GM19099 (cell line): ENCODE measurements at regions not wholly inside any gene's neighbourhood (a gene's known extent, or its start where the extent isn't known, plus 50 kb on each side); places are given as distances from the start of the nearest gene placed in this dataset.

Source experiments
- POLR2A ChIP-seq: IDR thresholded peaks from 3 replicates; pipeline ENCODE4 v1.6.1; 2011; ENCODE audit warnings: low read depth; ENCODE audit not compliant: insufficient read length; ENCODE audit errors: extremely low read depth

DNA sequence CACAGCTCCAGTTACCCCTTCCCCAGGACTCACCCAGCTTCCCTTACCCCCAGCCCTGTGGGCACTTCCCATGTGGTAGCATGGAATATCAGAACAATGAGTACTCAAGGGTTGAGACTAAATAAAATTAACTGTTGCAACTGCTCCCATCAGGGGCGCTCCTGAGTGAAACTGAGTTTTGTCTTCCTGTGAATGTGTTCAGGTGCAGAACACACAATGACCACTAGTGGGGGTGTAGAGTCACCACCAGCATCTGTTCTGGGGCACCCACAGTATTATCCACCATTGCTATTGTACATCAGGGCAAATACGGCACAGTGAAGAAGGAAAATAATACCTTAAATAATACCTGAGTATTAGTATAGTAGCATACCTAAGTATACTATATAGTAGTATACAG, 689.7 kb downstream of the TBC1D22A start:
- no peak for TF ChIP-seq POLR2A

- TF ChIP-seq POLR2A = no peak
Observed at GRCh38 chr22:47450876-47451475, 688.5 kb downstream of the TBC1D22A start.

DNA sequence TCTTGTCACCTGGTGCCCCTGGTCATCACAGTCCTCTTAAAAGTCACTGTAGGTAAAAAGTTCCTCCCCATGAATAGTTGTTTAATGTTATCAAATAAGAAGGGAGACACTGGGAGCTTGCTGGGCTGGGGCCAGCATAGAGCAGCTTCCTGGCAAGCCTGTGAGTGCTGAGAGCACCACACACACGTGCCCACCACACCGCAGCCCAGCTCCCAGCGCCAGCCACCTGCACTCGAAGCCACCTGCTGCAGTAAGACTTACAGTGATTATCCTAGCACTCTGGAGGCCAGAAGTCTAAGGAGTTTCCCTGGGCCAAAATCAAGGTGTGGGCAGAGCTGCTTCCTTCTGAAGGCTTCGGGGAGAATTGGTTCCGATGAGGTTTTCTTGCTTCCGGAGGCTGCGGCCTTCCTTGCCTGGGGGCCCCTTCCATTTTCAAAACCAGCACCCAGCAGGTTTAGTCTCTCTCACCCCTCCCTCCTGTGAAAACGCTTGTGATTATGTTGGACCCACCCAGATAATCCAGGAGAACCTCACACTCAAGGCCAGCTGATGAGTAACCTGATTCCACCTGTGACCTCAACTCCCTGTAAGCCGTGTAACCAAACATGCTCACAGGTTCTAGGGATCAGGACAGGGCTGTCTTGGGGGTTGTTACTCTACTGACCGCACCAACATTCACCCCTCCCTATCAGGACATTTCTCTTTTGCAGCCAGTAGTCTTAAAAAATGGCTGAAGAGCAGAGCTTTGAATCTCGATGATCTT, 687.2 kb downstream of the TBC1D22A start:
- TF ChIP-seq POLR2A = no peak

GRCh38 chr22:47448231-47449223, 686.1 kb downstream of the TBC1D22A start:
- TF ChIP-seq POLR2A = no peak

DNA sequence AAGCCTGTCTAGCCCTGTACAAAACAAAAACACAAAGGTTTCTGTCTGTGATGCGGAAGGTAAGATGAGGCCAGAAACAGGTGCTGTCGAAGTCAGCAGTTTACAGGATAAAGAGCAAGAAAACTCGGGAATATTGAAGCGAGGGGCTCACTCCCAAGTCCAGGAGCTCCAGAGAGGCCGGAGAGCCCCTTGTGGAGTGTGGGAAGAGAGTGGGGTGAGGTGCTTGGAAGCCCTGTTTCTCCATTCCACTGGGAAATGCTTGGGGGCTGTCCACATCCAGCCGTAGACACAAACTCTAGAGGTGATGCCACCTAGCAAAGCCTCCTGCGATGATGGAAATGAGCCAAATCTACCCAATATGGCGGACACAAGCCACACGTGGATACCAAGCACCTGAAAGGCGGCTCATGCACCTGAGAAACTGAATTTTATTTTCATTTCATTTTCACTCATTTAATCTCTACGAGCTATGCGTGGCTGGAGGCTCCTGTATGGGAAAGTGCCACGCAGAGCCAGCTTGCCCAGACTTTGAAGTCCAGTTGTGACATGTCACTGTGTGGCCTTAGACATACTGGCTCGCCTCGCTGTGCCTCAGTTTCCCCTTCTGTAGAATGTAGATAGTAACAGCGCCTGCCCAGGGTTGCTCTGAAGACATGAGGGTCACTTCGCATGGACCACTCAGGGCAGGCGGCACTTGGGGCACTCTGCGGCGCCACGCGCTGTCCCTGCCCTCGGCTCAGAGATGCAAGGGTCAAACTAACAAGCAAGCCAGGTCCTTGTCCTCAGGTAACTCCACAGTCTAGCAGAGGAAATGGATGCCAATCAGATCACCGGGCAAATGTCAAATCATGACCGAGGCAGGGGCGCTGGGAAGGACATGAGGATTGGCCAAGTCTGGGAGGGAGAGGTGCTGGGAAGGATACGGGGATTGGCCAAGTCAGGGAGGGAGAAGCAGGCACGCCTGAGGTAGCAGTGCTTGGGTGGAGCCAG, 684.7 kb downstream of the TBC1D22A start:
- TF ChIP-seq POLR2A = no peak

DNA sequence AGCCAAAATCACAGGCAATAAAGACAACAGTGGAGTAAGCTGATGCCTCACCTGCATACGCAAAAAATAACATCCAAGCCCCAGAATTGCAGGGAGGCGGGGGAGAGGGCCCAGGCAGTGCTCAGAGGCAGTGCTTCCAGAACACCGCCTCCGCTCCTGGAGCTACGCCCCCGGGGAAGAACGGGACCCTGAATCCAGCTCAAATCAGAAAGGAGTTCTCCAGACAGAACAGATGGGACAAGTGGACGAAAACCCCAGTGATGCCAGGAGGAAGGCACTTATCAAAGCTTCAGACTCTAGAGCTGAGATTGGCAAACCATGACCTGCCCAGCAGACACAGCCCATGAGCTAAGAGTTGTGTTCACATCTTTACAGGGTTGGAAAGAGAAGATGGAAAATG, 683.9 kb downstream of the TBC1D22A start:
- TF ChIP-seq POLR2A = no peak

DNA sequence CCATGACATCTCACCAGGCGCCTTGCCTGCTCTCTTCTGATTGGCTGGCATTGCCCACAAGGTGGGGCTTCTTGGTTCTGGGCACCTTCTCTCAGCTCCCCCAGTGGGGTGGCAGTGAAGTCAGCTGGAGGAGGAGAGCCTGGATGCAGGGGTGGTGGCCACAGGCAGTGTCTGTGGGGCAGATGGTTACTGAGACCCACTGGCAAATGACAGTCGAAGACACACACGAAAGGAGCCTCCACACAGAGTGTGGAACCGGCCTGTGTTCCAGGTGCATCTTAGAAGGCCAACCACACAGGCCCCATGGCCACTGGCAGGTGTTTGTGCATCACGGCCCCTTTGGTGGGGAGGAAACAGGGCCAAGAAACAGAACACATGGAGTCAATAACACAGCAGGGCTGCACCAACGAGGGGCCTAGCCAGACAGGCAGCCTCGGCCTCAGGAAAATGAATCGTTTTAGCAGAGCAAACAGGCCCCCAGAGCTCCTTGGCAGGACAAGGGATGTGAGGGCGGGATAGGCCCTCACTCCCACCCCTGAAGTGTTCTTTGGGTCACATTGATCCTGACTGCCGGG, 683.4 kb downstream of the TBC1D22A start:
- no peak for TF ChIP-seq POLR2A

- no peak for TF ChIP-seq POLR2A
Observed at GRCh38 chr22:47445212-47445611, 682.8 kb downstream of the TBC1D22A start.

DNA sequence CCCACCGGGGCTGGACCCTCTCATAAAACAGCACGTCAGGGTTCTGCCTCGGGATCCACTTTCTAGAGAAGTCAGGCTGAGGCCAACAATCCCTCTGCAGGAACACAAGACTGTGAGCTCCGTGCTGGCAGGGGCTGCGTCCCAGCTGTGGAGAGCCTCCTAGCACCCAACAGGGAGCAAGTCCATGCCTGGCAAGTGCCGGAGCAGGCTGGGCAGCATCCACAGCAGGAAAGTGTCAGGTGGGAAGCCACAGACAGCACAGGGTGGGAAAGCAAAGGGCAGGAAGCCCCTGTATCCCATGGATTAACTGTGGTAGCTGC, 682.3 kb downstream of the TBC1D22A start:
- no peak for TF ChIP-seq POLR2A

- TF ChIP-seq POLR2A = no peak
Observed at GRCh38 chr22:47443836-47444745, 681.6 kb downstream of the TBC1D22A start.

- no peak for TF ChIP-seq POLR2A
Observed at GRCh38 chr22:47442821-47443220, 680.4 kb downstream of the TBC1D22A start.

GRCh38 chr22:47439643-47440265, 677.3 kb downstream of the TBC1D22A start:
- TF ChIP-seq POLR2A = no peak

- TF ChIP-seq POLR2A = no peak
Observed at GRCh38 chr22:47437636-47438035, 675.2 kb downstream of the TBC1D22A start.
